HepG2 (cell line): ENCODE measurements at regions not wholly inside any gene's neighbourhood (a gene's known extent, or its start where the extent isn't known, plus 50 kb on each side); places are given as distances from the start of the nearest gene placed in this dataset.

Experiments
- ESRRA ChIP-seq: sonication (generic); formaldehyde crosslinking; IDR thresholded peaks from 2 replicates; pipeline ENCODE4 v1.5.1; 2020; ENCODE audit warnings: mild to moderate bottlenecking, low read depth, missing genetic modification reagents
- GZF1 ChIP-seq: sonication (generic); formaldehyde crosslinking; IDR thresholded peaks from 2 replicates; pipeline ENCODE4 v1.5.1; 2020; ENCODE audit warnings: mild to moderate bottlenecking, missing genetic modification reagents
- HMGXB4 ChIP-seq, 2 experiments: sonication (generic) in 1 of 2; formaldehyde crosslinking in 1 of 2; IDR thresholded peaks; 2 replicates each; pipeline versions ENCODE4 v1.4.0 to v1.6.1; 2018 to 2020; ENCODE audit warnings: missing genetic modification reagents in 2 of 2, borderline replicate concordance in 1 of 2, low read depth in 1 of 2, mild to moderate bottlenecking in 1 of 2, missing biosample characterization in 1 of 2
- HNRNPH1 ChIP-seq: fragments of 200-400 bp; formaldehyde crosslinking; optimal IDR thresholded peaks from 2 replicates; pipeline ENCODE3; 2017; ENCODE audit warnings: mild to moderate bottlenecking, low read depth, low read length
- PATZ1 ChIP-seq: sonication (generic); formaldehyde crosslinking; IDR thresholded peaks from 2 replicates; pipeline ENCODE4 v1.4.0; 2020; ENCODE audit warnings: missing genetic modification reagents
- PHF8 ChIP-seq: sonication (generic); formaldehyde crosslinking; IDR thresholded peaks from 2 replicates; pipeline ENCODE4 v1.5.0; 2020; ENCODE audit warnings: missing genetic modification reagents
- RBFOX2 ChIP-seq: fragments of 200-400 bp; formaldehyde crosslinking; IDR thresholded peaks from 2 replicates; pipeline ENCODE4 v1.6.1; 2017; ENCODE audit warnings: low read depth, mild to moderate bottlenecking, low read length
- SIX4 ChIP-seq: sonication (generic); formaldehyde crosslinking; IDR thresholded peaks from 2 replicates; pipeline ENCODE4 v1.4.0; 2020; ENCODE audit warnings: missing genetic modification reagents
- SOX13 ChIP-seq, 3 experiments: fragments of 450-650 bp in 1 of 3; sonication (generic) in 1 of 3; formaldehyde crosslinking in 1 of 3; IDR thresholded peaks in 2 of 3; conservative IDR thresholded peaks in 1 of 3; 2 replicates each; pipeline versions ENCODE4 v1.5.0 to v1.6.1; 2016 to 2020; ENCODE audit warnings: antibody characterized with exemption in 1 of 3, mild to moderate bottlenecking in 1 of 3, missing compliant biosample characterization in 1 of 3, missing genetic modification reagents in 1 of 3, moderate library complexity in 1 of 3
- TBX2 ChIP-seq: sonication (generic); formaldehyde crosslinking; IDR thresholded peaks from 2 replicates; pipeline ENCODE4 v1.5.0; 2020; ENCODE audit warnings: missing genetic modification reagents, mild to moderate bottlenecking, borderline replicate concordance
- ZFX ChIP-seq: sonication (generic); formaldehyde crosslinking; IDR thresholded peaks from 2 replicates; pipeline ENCODE4 v1.4.0; 2020; ENCODE audit warnings: mild to moderate bottlenecking, low read depth, missing genetic modification reagents, moderate library complexity
- ZNF263 ChIP-seq: sonication (generic); formaldehyde crosslinking; IDR thresholded peaks from 2 replicates; pipeline ENCODE4 v1.4.0; 2020; ENCODE audit warnings: missing genetic modification reagents
- ZNF383 ChIP-seq: sonication (generic); formaldehyde crosslinking; IDR thresholded peaks from 2 replicates; pipeline ENCODE4 v1.4.0; 2020; ENCODE audit warnings: missing genetic modification reagents, mild to moderate bottlenecking, borderline replicate concordance
- ZNF543 ChIP-seq: sonication (generic); formaldehyde crosslinking; IDR thresholded peaks from 2 replicates; pipeline ENCODE4 v1.4.0; 2020; ENCODE audit warnings: mild to moderate bottlenecking, missing genetic modification reagents
- ZNF607 ChIP-seq: sonication (generic); formaldehyde crosslinking; IDR thresholded peaks from 2 replicates; pipeline ENCODE4 v1.5.1; 2020; ENCODE audit warnings: missing genetic modification reagents, mild to moderate bottlenecking, borderline replicate concordance
- ZSCAN29 ChIP-seq: sonication (generic); formaldehyde crosslinking; conservative IDR thresholded peaks from 2 replicates; pipeline ENCODE4 v1.4.0; 2020; ENCODE audit warnings: mild to moderate bottlenecking, missing genetic modification reagents
- TF ChIP-seq, protein P1 (sequence below): IDR thresholded peaks from 2 replicates; pipeline ENCODE4 v1.6.1; 2018; ENCODE audit warnings: missing genetic modification reagents
- TF ChIP-seq, protein P2 (sequence below): IDR thresholded peaks from 2 replicates; pipeline ENCODE4 v1.6.1; 2016; ENCODE audit warnings: mild to moderate bottlenecking, missing biosample characterization, missing genetic modification reagents
- TF ChIP-seq, protein P3 (sequence below): sonication (generic); formaldehyde crosslinking; IDR thresholded peaks from 2 replicates; pipeline ENCODE4 v1.5.1; 2020; ENCODE audit warnings: missing genetic modification reagents, mild to moderate bottlenecking, borderline replicate concordance
- TF ChIP-seq, protein P4 (sequence below): sonication (generic); formaldehyde crosslinking; IDR thresholded peaks from 2 replicates; pipeline ENCODE4 v1.5.1; 2020; ENCODE audit warnings: missing genetic modification reagents, mild to moderate bottlenecking, borderline replicate concordance

GRCh38 chr9:129412814-129413536 lies 207.9 kb downstream of the C9orf50 start (continued):
- TF ChIP-seq, protein P1, sequence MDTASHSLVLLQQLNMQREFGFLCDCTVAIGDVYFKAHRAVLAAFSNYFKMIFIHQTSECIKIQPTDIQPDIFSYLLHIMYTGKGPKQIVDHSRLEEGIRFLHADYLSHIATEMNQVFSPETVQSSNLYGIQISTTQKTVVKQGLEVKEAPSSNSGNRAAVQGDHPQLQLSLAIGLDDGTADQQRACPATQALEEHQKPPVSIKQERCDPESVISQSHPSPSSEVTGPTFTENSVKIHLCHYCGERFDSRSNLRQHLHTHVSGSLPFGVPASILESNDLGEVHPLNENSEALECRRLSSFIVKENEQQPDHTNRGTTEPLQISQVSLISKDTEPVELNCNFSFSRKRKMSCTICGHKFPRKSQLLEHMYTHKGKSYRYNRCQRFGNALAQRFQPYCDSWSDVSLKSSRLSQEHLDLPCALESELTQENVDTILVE (CRISPR knock-in tag), result no peak
- TF ChIP-seq TBX2 (CRISPR knock-in tag) (no peak), ZNF383 (CRISPR knock-in tag) (no peak), ZFX (peak; percentile 15; the same call in 1 of the 2 replicates), PHF8 (CRISPR knock-in tag) (0 out of 2 replicates have a peak, but pooled peaks have one; percentile 24), ESRRA (CRISPR knock-in tag) (0 out of 2 replicates have a peak, but pooled peaks have one; percentile 36), RBFOX2 (no peak), HMGXB4 (CRISPR knock-in tag; IDR thresholded peaks at IDR 0.05; ENCODE audit: borderline replicate concordance in 1 of 2, low read depth in 1 of 2) (peak in 1 of 2 experiments; percentile 30; a peak in 1 of 4 replicates), ZNF543 (CRISPR knock-in tag) (peak; percentile 59; the same call in 1 of the 2 replicates), SOX13 (IDR thresholded peaks at IDR 0.05) (no peak), SOX13 (CRISPR knock-in tag; conservative IDR thresholded peaks at IDR 0.05 in 1 of 2, IDR thresholded peaks at IDR 0.05 in 1 of 2) (no peak), ZNF607 (CRISPR knock-in tag) (no peak), ZNF263 (CRISPR knock-in tag) (no peak), SIX4 (no peak), HNRNPH1 (no peak), ZSCAN29 (CRISPR knock-in tag) (0 out of 2 replicates have a peak, but pooled peaks have one; percentile 35), GZF1 (CRISPR knock-in tag) (no peak), PATZ1 (CRISPR knock-in tag) (peak; percentile 24)
- TF ChIP-seq, protein P2, sequence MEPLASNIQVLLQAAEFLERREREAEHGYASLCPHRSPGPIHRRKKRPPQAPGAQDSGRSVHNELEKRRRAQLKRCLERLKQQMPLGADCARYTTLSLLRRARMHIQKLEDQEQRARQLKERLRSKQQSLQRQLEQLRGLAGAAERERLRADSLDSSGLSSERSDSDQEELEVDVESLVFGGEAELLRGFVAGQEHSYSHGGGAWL (CRISPR knock-in tag), result 0 out of 2 replicates have a peak, but pooled peaks have one; percentile 23
- TF ChIP-seq, protein P3, sequence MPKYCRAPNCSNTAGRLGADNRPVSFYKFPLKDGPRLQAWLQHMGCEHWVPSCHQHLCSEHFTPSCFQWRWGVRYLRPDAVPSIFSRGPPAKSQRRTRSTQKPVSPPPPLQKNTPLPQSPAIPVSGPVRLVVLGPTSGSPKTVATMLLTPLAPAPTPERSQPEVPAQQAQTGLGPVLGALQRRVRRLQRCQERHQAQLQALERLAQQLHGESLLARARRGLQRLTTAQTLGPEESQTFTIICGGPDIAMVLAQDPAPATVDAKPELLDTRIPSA, result no peak
- TF ChIP-seq, protein P4, sequence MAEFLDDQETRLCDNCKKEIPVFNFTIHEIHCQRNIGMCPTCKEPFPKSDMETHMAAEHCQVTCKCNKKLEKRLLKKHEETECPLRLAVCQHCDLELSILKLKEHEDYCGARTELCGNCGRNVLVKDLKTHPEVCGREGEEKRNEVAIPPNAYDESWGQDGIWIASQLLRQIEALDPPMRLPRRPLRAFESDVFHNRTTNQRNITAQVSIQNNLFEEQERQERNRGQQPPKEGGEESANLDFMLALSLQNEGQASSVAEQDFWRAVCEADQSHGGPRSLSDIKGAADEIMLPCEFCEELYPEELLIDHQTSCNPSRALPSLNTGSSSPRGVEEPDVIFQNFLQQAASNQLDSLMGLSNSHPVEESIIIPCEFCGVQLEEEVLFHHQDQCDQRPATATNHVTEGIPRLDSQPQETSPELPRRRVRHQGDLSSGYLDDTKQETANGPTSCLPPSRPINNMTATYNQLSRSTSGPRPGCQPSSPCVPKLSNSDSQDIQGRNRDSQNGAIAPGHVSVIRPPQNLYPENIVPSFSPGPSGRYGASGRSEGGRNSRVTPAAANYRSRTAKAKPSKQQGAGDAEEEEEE (CRISPR knock-in tag), result no peak
